IMR-90 (cell line): ENCODE measurements at regions not wholly inside any gene's neighbourhood (a gene's known extent, or its start where the extent isn't known, plus 50 kb on each side); places are given as distances from the start of the nearest gene placed in this dataset.

ENCODE experiments used
- ATAC-seq: fragments of 200-7000 bp; cut with Tn5 transposase; 2 replicates; pipeline ENCODE4 v1.9.1; 2020; ENCODE audit warnings: low read depth, mild to moderate bottlenecking, moderate library complexity
- BruUV-seq: library from RNA; stranded (reverse); fragments of 400-500 nt; replicated peaks from 2 replicates; lab custom pipeline; 2021; lab: Mats Ljungman, UMichigan
- CTCF ChIA-PET: fragments of 300-600 bp; formaldehyde crosslinking; extraction: SDS; loops from one replicate; lab custom pipeline; 2021; ENCODE audit warnings: antibody characterized with exemption; lab: Yijun Ruan, JAX
- POLR2A ChIA-PET: fragments of 300-600 bp; sonication (Branson Sonifier 250); formaldehyde crosslinking; loops from one replicate; lab custom pipeline; 2022; ENCODE audit warnings: antibody characterized with exemption; ENCODE audit not compliant: unreplicated experiment; lab: Charles Lee
- DNase-seq: peaks from one replicate; pipeline ENCODE4 v3.0.0; 2013
- H2AFZ ChIP-seq: replicated peaks from 2 replicates; pipeline ENCODE3; 2013; ENCODE audit warnings: low read length, mild to moderate bottlenecking; ENCODE audit not compliant: poor library complexity
- H2AK5ac ChIP-seq: 2 replicates; pipeline ENCODE4 v1.6.1; 2013; ENCODE audit warnings: low read depth, low read length, inconsistent platforms
- H2AK9ac ChIP-seq: replicated peaks from 2 replicates; pipeline ENCODE3; 2013; ENCODE audit warnings: mild to moderate bottlenecking, low read depth, low read length, moderate library complexity; ENCODE audit not compliant: poor library complexity
- H2BK120ac ChIP-seq: 2 replicates; pipeline ENCODE4 v1.6.1; 2013; ENCODE audit warnings: low read depth, low read length, inconsistent platforms
- H2BK15ac ChIP-seq: 3 replicates; pipeline ENCODE4 v1.6.1; 2013; ENCODE audit warnings: low read depth, low read length, inconsistent platforms
- H2BK20ac ChIP-seq: 2 replicates; pipeline ENCODE4 v1.6.1; 2013; ENCODE audit warnings: low read depth, mild to moderate bottlenecking, inconsistent platforms, low read length, moderate library complexity
- H2BK5ac ChIP-seq: 2 replicates; pipeline ENCODE4 v1.6.1; 2013; ENCODE audit warnings: mild to moderate bottlenecking, low read depth, low read length, inconsistent platforms; ENCODE audit not compliant: poor library complexity, severe bottlenecking
- H3K14ac ChIP-seq: replicated peaks from 2 replicates; pipeline ENCODE4 v1.6.1; 2013; ENCODE audit warnings: low read depth, low read length, inconsistent platforms
- H3K18ac ChIP-seq: 2 replicates; pipeline ENCODE4 v1.6.1; 2013; ENCODE audit warnings: low read depth, low read length, control low read depth
- H3K23ac ChIP-seq: 2 replicates; pipeline ENCODE4 v1.6.1; 2013; ENCODE audit warnings: low read depth, low read length, inconsistent platforms
- H3K27ac ChIP-seq: 2 replicates; pipeline ENCODE4 v1.5.1; 2013; ENCODE audit warnings: mild to moderate bottlenecking, control low read depth, low read length; ENCODE audit not compliant: insufficient read depth
- H3K27me3 ChIP-seq: 2 replicates; pipeline ENCODE4 v1.6.1; 2013; ENCODE audit warnings: low read length; ENCODE audit not compliant: control insufficient read depth, insufficient read depth
- H3K36me3 ChIP-seq: 2 replicates; pipeline ENCODE4 v1.6.1; 2013; ENCODE audit warnings: low read length, mixed read lengths; ENCODE audit not compliant: control insufficient read depth, insufficient read depth
- H3K4ac ChIP-seq: 2 replicates; pipeline ENCODE4 v1.6.1; 2013; ENCODE audit warnings: low read depth, low read length, inconsistent platforms
- H3K4me1 ChIP-seq: 2 replicates; pipeline ENCODE4 v1.6.1; 2013; ENCODE audit warnings: low read length, mixed read lengths; ENCODE audit not compliant: control insufficient read depth, insufficient read depth
- H3K4me2 ChIP-seq: 2 replicates; pipeline ENCODE4 v1.6.1; 2013; ENCODE audit warnings: low read depth, mild to moderate bottlenecking, control low read depth, low read length, moderate library complexity
- H3K4me3 ChIP-seq: 2 replicates; pipeline ENCODE4 v1.5.1; 2013; ENCODE audit warnings: low read depth, mild to moderate bottlenecking, control low read depth, low read length, moderate library complexity; ENCODE audit not compliant: insufficient read depth
- H3K56ac ChIP-seq: 2 replicates; pipeline ENCODE4 v1.6.1; 2013; ENCODE audit warnings: low read length, inconsistent platforms; ENCODE audit not compliant: insufficient read depth; ENCODE audit errors: extremely low read depth
- H3K79me1 ChIP-seq, 2 experiments: 2 replicates each; pipeline ENCODE4 v1.6.1; 2013; ENCODE audit warnings: low read length in 2 of 2, inconsistent platforms in 1 of 2, low read depth in 1 of 2
- H3K9ac ChIP-seq: 2 replicates; pipeline ENCODE4 v1.6.1; 2013; ENCODE audit warnings: low read depth, low read length, control low read depth
- H3K9me1 ChIP-seq: 2 replicates; pipeline ENCODE4 v1.6.1; 2013; ENCODE audit warnings: low read length, inconsistent platforms; ENCODE audit not compliant: insufficient read depth
- H3K9me3 ChIP-seq: 2 replicates; pipeline ENCODE4 v1.6.1; 2013; ENCODE audit warnings: low read length; ENCODE audit not compliant: control insufficient read depth, insufficient read depth
- H4K20me1 ChIP-seq: 2 replicates; pipeline ENCODE4 v1.6.1; 2013; ENCODE audit warnings: low read length, inconsistent platforms; ENCODE audit not compliant: insufficient read depth
- H4K5ac ChIP-seq: 2 replicates; pipeline ENCODE4 v1.6.1; 2013; ENCODE audit warnings: mild to moderate bottlenecking, low read depth, low read length, control low read depth
- H4K8ac ChIP-seq, 2 experiments: 2 replicates each; pipeline ENCODE4 v1.6.1; 2013; ENCODE audit warnings: low read depth in 2 of 2, low read length in 2 of 2, control low read depth in 1 of 2, inconsistent platforms in 1 of 2
- H4K91ac ChIP-seq: 2 replicates; pipeline ENCODE4 v1.6.1; 2013; ENCODE audit warnings: low read depth, low read length, inconsistent platforms; ENCODE audit not compliant: insufficient read depth
- BHLHE40 ChIP-seq: fragments of 150-350 bp; IDR thresholded peaks from 2 replicates; pipeline ENCODE4 v1.6.1; 2016; ENCODE audit warnings: mild to moderate bottlenecking, low read depth, low read length
- CEBPB ChIP-seq: IDR thresholded peaks from 2 replicates; pipeline ENCODE4 v1.6.1; 2012; ENCODE audit warnings: low read depth, low read length, improper control_type of control experiment
- MAFK ChIP-seq: IDR thresholded peaks from 2 replicates; pipeline ENCODE4 v1.6.1; 2012; ENCODE audit warnings: low read depth, low read length, improper control_type of control experiment
- NFE2L2 ChIP-seq: fragments of 150-350 bp; IDR thresholded peaks from 2 replicates; pipeline ENCODE4 v1.6.1; 2016; ENCODE audit warnings: low read depth, mild to moderate bottlenecking, low read length
- WGBS, 2 experiments: methylation state at CpG; one replicate each; pipeline versions ENCODE4 v1.1.5 to v1.1.7; 2013; ENCODE audit warnings: missing lambda C conversion rate in 2 of 2; ENCODE audit not compliant: insufficient read length in 1 of 2; ENCODE audit errors: extremely low coverage in 2 of 2; 5-methylcytosine and 5-hydroxymethylcytosine counted together
- dilution Hi-C: fragments of 300-500 bp; cut with HindIII; formaldehyde crosslinking; loops from one replicate; pipeline ENCODE4 v1.14.3; 2018; ENCODE audit warnings: low sequenced_read_pairs; ENCODE audit not compliant: unreplicated experiment
- in situ Hi-C: fragments of 300-500 bp; cut with MboI; formaldehyde crosslinking; loops from 3 replicates; pipeline ENCODE4 v1.14.3; 2019; ENCODE audit warnings: low sequenced_read_pairs, inconsistent platforms, mixed read lengths
- intact Hi-C: fragments of 100-400 bp; cut with micrococcal nuclease; formaldehyde crosslinking; loops from 2 replicates; pipeline ENCODE4 v1.10.0; 2022

GRCh38 chr15:37720267-37720666 is 214.2 kb upstream of the TMCO5A start:
- Histone ChIP-seq H2AK5ac (no peak overlapping the region), H3K9ac (no peak overlapping the region), H3K4me2 (no peak overlapping the region), H4K91ac (no peak overlapping the region), H3K4me3 (no peak overlapping the region), H3K27ac (no peak overlapping the region), H3K79me1 (no peaks in the 10 kb centered on the region), H3K14ac (no peak overlapping the region), H4K5ac (no peak overlapping the region), H3K18ac (no peak overlapping the region), H3K9me1 (no peaks in the 10 kb centered on the region), H4K20me1 (no peaks in the 10 kb centered on the region), H4K8ac (no peak overlapping the region), H3K23ac (no peak overlapping the region), H3K4me1 (no peaks in the 10 kb centered on the region), H2BK120ac (no peak overlapping the region), H2BK20ac (no peak overlapping the region), H2BK5ac (no peak overlapping the region), H3K56ac (no peak overlapping the region), H2BK15ac (no peak overlapping the region), H3K9me3 (no peaks in the 10 kb centered on the region), H3K36me3 (no peaks in the 10 kb centered on the region), H2AFZ (no peak overlapping the region), H2AK9ac (no peak overlapping the region), H3K4ac (no peak overlapping the region), H3K27me3 (peaks cover 2% of the 10 kb centered on the region; the same call in 1 of the 2 replicates)
- in situ Hi-C loops: no loop called here
- no peak for DNase-seq
- POLR2A ChIA-PET: no interaction called here
- WGBS, 2 experiments: 71% methylated on average over 5 of the region's 9 CpGs; no CpG with 5 or more reads in 1 of the 2 experiments
- no TSS peak for BruUV-seq
- intact Hi-C loops: loop anchor here (10.0 kb wide), 1 partner anchor 65 kb away; no protein-coding TSS in a partner anchor
- CTCF ChIA-PET: no interaction called here
- dilution Hi-C loops: no loop called here
- ATAC-seq: no peak
- TF ChIP-seq CEBPB (no peak), MAFK (no peak), NFE2L2 (no peak), BHLHE40 (no peak)
